HG03354 (cell line): ENCODE measurements at regions not wholly inside any gene's neighbourhood (a gene's known extent, or its start where the extent isn't known, plus 50 kb on each side); places are given as distances from the start of the nearest gene placed in this dataset.

Experiments used
- ATAC-seq: cut with Tn5 transposase; IDR thresholded peaks from one replicate; pipeline ENCODE4 v1.9.1; 2021; ENCODE audit warnings: mild to moderate bottlenecking; ENCODE audit not compliant: unreplicated experiment, poor library complexity, severe bottlenecking

GRCh38 chr13:106660746-106661625, 93.0 kb upstream of the ARGLU1 start:
- no peak for ATAC-seq

GRCh38 chr13:106657104-106657503, 89.2 kb upstream of the ARGLU1 start:
- ATAC-seq: no peak

GRCh38 chr13:106656186-106656585, 88.2 kb upstream of the ARGLU1 start:
- no peak for ATAC-seq

- no peak for ATAC-seq
These were observed 83.5 kb upstream of the ARGLU1 start for GRCh38 chr13:106651442-106651841.

- ATAC-seq: no peak
These were observed 82.8 kb upstream of the ARGLU1 start for GRCh38 chr13:106650690-106651205.

- ATAC-seq: no peak
These were observed 81.6 kb upstream of the ARGLU1 start for GRCh38 chr13:106649495-106649894.

GRCh38 chr13:106640515-106640914, 72.6 kb upstream of the ARGLU1 start:
- ATAC-seq: no peak

- no peak for ATAC-seq
These were observed 69.6 kb upstream of the ARGLU1 start for GRCh38 chr13:106637519-106637918.

GRCh38 chr13:106636492-106636891, 68.6 kb upstream of the ARGLU1 start:
- ATAC-seq: no peak

- ATAC-seq: no peak
These were observed 67.7 kb upstream of the ARGLU1 start for GRCh38 chr13:106635616-106636015.

- ATAC-seq: no peak
These were observed 65.4 kb upstream of the ARGLU1 start for GRCh38 chr13:106633321-106633720.

GRCh38 chr13:106630650-106631049, 62.7 kb upstream of the ARGLU1 start:
- no peak for ATAC-seq

GRCh38 chr13:106630162-106630561, 62.2 kb upstream of the ARGLU1 start:
- ATAC-seq: no peak

- ATAC-seq: no peak
These were observed 61.2 kb upstream of the ARGLU1 start for GRCh38 chr13:106628936-106629659.

GRCh38 chr13:106626473-106626872, 58.5 kb upstream of the ARGLU1 start:
- no peak for ATAC-seq

GRCh38 chr13:106625578-106625977, 57.6 kb upstream of the ARGLU1 start:
- ATAC-seq: no peak

GRCh38 chr13:106623799-106624460, 56.0 kb upstream of the ARGLU1 start:
- no peak for ATAC-seq

- no peak for ATAC-seq
These were observed 53.9 kb upstream of the ARGLU1 start for GRCh38 chr13:106621833-106622232.

GRCh38 chr13:106619688-106620555, 52.0 kb upstream of the ARGLU1 start:
- ATAC-seq: peak; percentile 99
